GM18867 (cell line): ENCODE measurements at regions not wholly inside any gene's neighbourhood (a gene's known extent, or its start where the extent isn't known, plus 50 kb on each side); places are given as distances from the start of the nearest gene placed in this dataset.

Source experiments
- ATAC-seq: cut with Tn5 transposase; IDR thresholded peaks from one replicate; pipeline ENCODE4 v1.9.1; 2021; ENCODE audit warnings: mild to moderate bottlenecking, moderate library complexity; ENCODE audit not compliant: unreplicated experiment

- ATAC-seq: no peak
These were observed 475.9 kb upstream of the MARCKS start for GRCh38 chr6:113381232-113381631.

- ATAC-seq: peak; percentile 70
These were observed 475.2 kb upstream of the MARCKS start for GRCh38 chr6:113381959-113382358.

GRCh38 chr6:113383701-113384100, 473.4 kb upstream of the MARCKS start:
- ATAC-seq: no peak

GRCh38 chr6:113385020-113385431, 472.1 kb upstream of the MARCKS start:
- ATAC-seq: no peak

GRCh38 chr6:113388996-113389395, 468.1 kb upstream of the MARCKS start:
- no peak for ATAC-seq

GRCh38 chr6:113392551-113393055, 464.5 kb upstream of the MARCKS start:
- no peak for ATAC-seq

- no peak for ATAC-seq
These were observed 462.9 kb upstream of the MARCKS start for GRCh38 chr6:113394216-113394615.

- no peak for ATAC-seq
These were observed 462.4 kb upstream of the MARCKS start for GRCh38 chr6:113394729-113395128.

GRCh38 chr6:113396730-113397129, 460.4 kb upstream of the MARCKS start:
- ATAC-seq: no peak

GRCh38 chr6:113397236-113397635, 459.9 kb upstream of the MARCKS start:
- ATAC-seq: no peak

- ATAC-seq: no peak
These were observed 455.9 kb upstream of the MARCKS start for GRCh38 chr6:113401231-113401630.

- no peak for ATAC-seq
These were observed 454.6 kb upstream of the MARCKS start for GRCh38 chr6:113402544-113402943.

- ATAC-seq: no peak
These were observed 453.1 kb upstream of the MARCKS start for GRCh38 chr6:113403966-113404595.

- ATAC-seq: no peak
These were observed 451.7 kb upstream of the MARCKS start for GRCh38 chr6:113405326-113406047.

GRCh38 chr6:113406048-113406695, 451.0 kb upstream of the MARCKS start:
- no peak for ATAC-seq

- ATAC-seq: no peak
These were observed 446.1 kb upstream of the MARCKS start for GRCh38 chr6:113411011-113411410.

- no peak for ATAC-seq
These were observed 444.4 kb upstream of the MARCKS start for GRCh38 chr6:113412589-113413357.

- no peak for ATAC-seq
These were observed 442.6 kb upstream of the MARCKS start for GRCh38 chr6:113414511-113414910.

GRCh38 chr6:113416170-113416569, 441.0 kb upstream of the MARCKS start:
- no peak for ATAC-seq

GRCh38 chr6:113420290-113420689, 436.9 kb upstream of the MARCKS start:
- no peak for ATAC-seq

- ATAC-seq: no peak
These were observed 435.1 kb upstream of the MARCKS start for GRCh38 chr6:113421997-113422396.
